MM.1S (cell line): ENCODE measurements at regions not wholly inside any gene's neighbourhood (a gene's known extent, or its start where the extent isn't known, plus 50 kb on each side); places are given as distances from the start of the nearest gene placed in this dataset.

Experiments
- DNase-seq: peaks from one replicate; pipeline ENCODE4 v3.0.0-alpha.2; 2015
- H2AFZ ChIP-seq: fragments of 300-600 bp; sonication (generic); 2 replicates; pipeline ENCODE4 v1.6.0; 2016; ENCODE audit warnings: antibody characterized with exemption, low read length
- H3F3A ChIP-seq: fragments of 300-600 bp; sonication (generic); 2 replicates; pipeline ENCODE4 v1.6.1; 2016; ENCODE audit warnings: mild to moderate bottlenecking, antibody characterized with exemption, low read length, moderate library complexity, mixed read lengths; ENCODE audit not compliant: insufficient read depth
- H3K27ac ChIP-seq: fragments of 300-600 bp; sonication (generic); 2 replicates; pipeline ENCODE4 v1.5.1; 2016; ENCODE audit warnings: mild to moderate bottlenecking, low read length
- H3K27me3 ChIP-seq: fragments of 300-600 bp; sonication (generic); replicated peaks from 2 replicates; pipeline ENCODE4 v1.6.0; 2016; ENCODE audit warnings: low read length; ENCODE audit not compliant: insufficient read depth
- H3K36me3 ChIP-seq: fragments of 300-600 bp; sonication (generic); replicated peaks from 2 replicates; pipeline ENCODE4 v1.6.1; 2016; ENCODE audit warnings: mild to moderate bottlenecking, low read length, mixed read lengths; ENCODE audit not compliant: insufficient read depth
- H3K4me1 ChIP-seq: fragments of 300-600 bp; sonication (generic); 2 replicates; pipeline ENCODE4 v1.6.1; 2016; ENCODE audit warnings: low read length, mixed read lengths
- H3K4me2 ChIP-seq: fragments of 300-600 bp; sonication (generic); 2 replicates; pipeline ENCODE4 v1.6.0; 2016; ENCODE audit warnings: low read depth, low read length
- H3K4me3 ChIP-seq: fragments of 300-600 bp; sonication (generic); 2 replicates; pipeline ENCODE4 v1.5.1; 2016; ENCODE audit warnings: low read length, mixed read lengths
- H3K79me2 ChIP-seq: fragments of 300-600 bp; sonication (generic); 2 replicates; pipeline ENCODE4 v1.6.1; 2016; ENCODE audit warnings: mixed run types, low read length, mixed read lengths
- H3K9ac ChIP-seq: fragments of 300-600 bp; sonication (generic); 2 replicates; pipeline ENCODE4 v1.6.1; 2016; ENCODE audit warnings: low read length, mixed read lengths
- H3K9me2 ChIP-seq: fragments of 300-600 bp; sonication (generic); replicated peaks from 2 replicates; pipeline ENCODE4 v1.6.1; 2016; ENCODE audit warnings: mild to moderate bottlenecking, low read length, mixed read lengths; ENCODE audit not compliant: insufficient read depth
- H3K9me3 ChIP-seq: fragments of 300-600 bp; sonication (generic); replicated peaks from 2 replicates; pipeline ENCODE4 v1.6.1; 2016; ENCODE audit warnings: mild to moderate bottlenecking, low read length, mixed read lengths; ENCODE audit not compliant: insufficient read depth
- H4K20me1 ChIP-seq: fragments of 300-600 bp; sonication (generic); 2 replicates; pipeline ENCODE4 v1.6.1; 2016; ENCODE audit warnings: mild to moderate bottlenecking, low read length, moderate library complexity, mixed read lengths; ENCODE audit not compliant: insufficient read depth
- EZH2 ChIP-seq: fragments of 300-600 bp; sonication (generic); optimal IDR thresholded peaks from 2 replicates; pipeline ENCODE3; 2017; ENCODE audit warnings: low read depth, mild to moderate bottlenecking, antibody characterized with exemption, low read length, mixed read lengths
- EZH2phosphoT487 ChIP-seq: fragments of 300-600 bp; sonication (generic); IDR thresholded peaks from 2 replicates; pipeline ENCODE4 v1.6.1; 2018; ENCODE audit warnings: antibody characterized with exemption, low read length
- TF ChIP-seq, protein P1 (sequence below): fragments of 300-600 bp; sonication (generic); IDR thresholded peaks from 2 replicates; pipeline ENCODE4 v1.5.1; 2016; ENCODE audit warnings: antibody characterized with exemption, low read length, mixed read lengths

- H4K20me1 ChIP-seq, result no peaks in the 10 kb centered on the region
- H3F3A ChIP-seq, result no peaks in the 10 kb centered on the region
- H3K9me3 ChIP-seq, result no peaks in the 10 kb centered on the region
- no peak overlapping the region for H3K9ac ChIP-seq
- DNase-seq, result peak; percentile 27
- H3K36me3 ChIP-seq, result no peaks in the 10 kb centered on the region
- H2AFZ ChIP-seq, result no peak overlapping the region
- H3K27ac ChIP-seq, result no peak overlapping the region
- no peaks in the 10 kb centered on the region for H3K27me3 ChIP-seq
- H3K4me3 ChIP-seq, result no peak overlapping the region
- no peaks in the 10 kb centered on the region for H3K4me1 ChIP-seq
- no peaks in the 10 kb centered on the region for H3K79me2 ChIP-seq
- no peak overlapping the region for H3K4me2 ChIP-seq
- H3K9me2 ChIP-seq, result no peaks in the 10 kb centered on the region
- TF ChIP-seq EZH2phosphoT487 (no peak), EZH2 (no peak)
- TF ChIP-seq, protein P1, sequence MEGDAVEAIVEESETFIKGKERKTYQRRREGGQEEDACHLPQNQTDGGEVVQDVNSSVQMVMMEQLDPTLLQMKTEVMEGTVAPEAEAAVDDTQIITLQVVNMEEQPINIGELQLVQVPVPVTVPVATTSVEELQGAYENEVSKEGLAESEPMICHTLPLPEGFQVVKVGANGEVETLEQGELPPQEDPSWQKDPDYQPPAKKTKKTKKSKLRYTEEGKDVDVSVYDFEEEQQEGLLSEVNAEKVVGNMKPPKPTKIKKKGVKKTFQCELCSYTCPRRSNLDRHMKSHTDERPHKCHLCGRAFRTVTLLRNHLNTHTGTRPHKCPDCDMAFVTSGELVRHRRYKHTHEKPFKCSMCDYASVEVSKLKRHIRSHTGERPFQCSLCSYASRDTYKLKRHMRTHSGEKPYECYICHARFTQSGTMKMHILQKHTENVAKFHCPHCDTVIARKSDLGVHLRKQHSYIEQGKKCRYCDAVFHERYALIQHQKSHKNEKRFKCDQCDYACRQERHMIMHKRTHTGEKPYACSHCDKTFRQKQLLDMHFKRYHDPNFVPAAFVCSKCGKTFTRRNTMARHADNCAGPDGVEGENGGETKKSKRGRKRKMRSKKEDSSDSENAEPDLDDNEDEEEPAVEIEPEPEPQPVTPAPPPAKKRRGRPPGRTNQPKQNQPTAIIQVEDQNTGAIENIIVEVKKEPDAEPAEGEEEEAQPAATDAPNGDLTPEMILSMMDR, result no peak
Observed at GRCh38 chr1:57550092-57550491, 126.2 kb upstream of the DAB1 start.

DNA sequence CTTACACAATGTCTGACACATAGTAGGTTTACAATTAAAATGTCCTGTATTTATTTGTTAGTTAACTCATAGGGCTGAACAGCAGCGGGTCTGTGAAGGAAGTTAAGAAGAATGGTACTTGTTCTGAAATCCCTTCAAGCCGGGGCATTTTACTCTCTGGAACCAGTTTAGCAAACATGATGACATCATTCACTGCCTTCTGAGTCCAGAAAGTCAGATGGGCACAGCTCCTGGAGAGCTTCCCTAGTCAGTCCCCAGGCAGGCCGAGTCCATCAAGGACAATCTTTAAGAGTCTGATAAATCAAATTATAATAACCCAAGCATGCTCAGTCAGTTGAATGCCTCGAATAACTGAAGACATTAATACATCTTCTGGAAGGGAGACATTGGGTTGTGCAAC lies 125.4 kb upstream of the DAB1 start:
- H4K20me1 ChIP-seq, result no peaks in the 10 kb centered on the region
- TF ChIP-seq EZH2phosphoT487 (no peak), EZH2 (no peak)
- TF ChIP-seq, protein P1, result no peak
- no peaks in the 10 kb centered on the region for H3K4me1 ChIP-seq
- H3F3A ChIP-seq, result no peaks in the 10 kb centered on the region
- H3K27me3 ChIP-seq, result no peaks in the 10 kb centered on the region
- H3K4me3 ChIP-seq, result no peak overlapping the region
- H3K27ac ChIP-seq, result no peak overlapping the region
- no peak overlapping the region for H3K9ac ChIP-seq
- no peaks in the 10 kb centered on the region for H3K9me3 ChIP-seq
- no peak for DNase-seq
- H3K9me2 ChIP-seq, result no peaks in the 10 kb centered on the region
- H3K36me3 ChIP-seq, result no peaks in the 10 kb centered on the region
- no peak overlapping the region for H3K4me2 ChIP-seq
- H3K79me2 ChIP-seq, result no peaks in the 10 kb centered on the region
- H2AFZ ChIP-seq, result no peak overlapping the region

DNA sequence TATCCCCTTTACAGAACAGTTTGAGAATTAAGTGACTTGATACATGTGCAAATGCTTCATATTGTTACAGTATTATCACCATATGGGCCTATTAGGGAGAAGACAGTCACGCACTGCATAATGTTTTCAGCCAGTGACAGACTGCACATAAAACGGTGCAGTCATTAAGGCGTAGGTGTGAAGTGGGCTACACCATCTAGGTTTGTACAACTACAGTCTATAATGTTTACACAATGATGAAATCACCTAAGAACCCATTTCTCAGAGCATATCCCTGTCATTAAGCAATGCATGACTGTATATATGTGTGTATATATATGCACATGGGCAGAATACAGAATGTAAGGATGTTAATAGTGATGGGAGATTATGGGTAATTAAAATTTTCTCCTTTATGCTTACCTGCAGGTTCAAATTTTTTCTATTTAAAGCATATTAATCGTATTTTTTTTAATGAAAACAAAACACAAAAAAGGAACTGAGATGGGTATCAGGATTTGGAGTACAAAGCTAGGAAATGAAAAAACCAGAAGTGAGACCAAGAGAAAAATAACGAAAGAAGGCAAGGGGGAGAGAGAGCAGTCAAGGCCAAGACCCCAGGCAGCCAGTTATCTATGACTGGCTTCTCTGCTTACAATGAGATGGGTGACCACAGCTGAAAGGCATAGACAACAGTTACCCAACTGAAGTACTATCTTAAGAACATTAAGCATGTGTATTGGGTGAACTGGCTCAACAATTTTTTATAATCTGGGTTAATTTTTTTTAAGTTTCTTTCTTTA lies 122.9 kb upstream of the DAB1 start:
- no peaks in the 10 kb centered on the region for H3K9me2 ChIP-seq
- no peaks in the 10 kb centered on the region for H4K20me1 ChIP-seq
- no peaks in the 10 kb centered on the region for H3K4me1 ChIP-seq
- no peak overlapping the region for H2AFZ ChIP-seq
- no peak overlapping the region for H3K4me2 ChIP-seq
- no peaks in the 10 kb centered on the region for H3K36me3 ChIP-seq
- H3K27me3 ChIP-seq, result no peaks in the 10 kb centered on the region
- no peaks in the 10 kb centered on the region for H3K79me2 ChIP-seq
- no peak for TF ChIP-seq EZH2
- TF ChIP-seq, protein P1, result no peak
- no peak for TF ChIP-seq EZH2phosphoT487
- H3K4me3 ChIP-seq, result no peak overlapping the region
- DNase-seq, result no peak
- no peak overlapping the region for H3K9ac ChIP-seq
- no peaks in the 10 kb centered on the region for H3K9me3 ChIP-seq
- no peak overlapping the region for H3K27ac ChIP-seq
- H3F3A ChIP-seq, result no peaks in the 10 kb centered on the region
